GM18909 (cell line): ENCODE measurements at regions not wholly inside any gene's neighbourhood (a gene's known extent, or its start where the extent isn't known, plus 50 kb on each side); places are given as distances from the start of the nearest gene placed in this dataset.
A peak's percentile ranks its signal among the peaks of the same experiment; 100 is the strongest.

ENCODE experiments used
- ATAC-seq: cut with Tn5 transposase; IDR thresholded peaks from one replicate; pipeline ENCODE4 v1.9.1; 2021; ENCODE audit warnings: mild to moderate bottlenecking; ENCODE audit not compliant: unreplicated experiment, poor library complexity

DNA sequence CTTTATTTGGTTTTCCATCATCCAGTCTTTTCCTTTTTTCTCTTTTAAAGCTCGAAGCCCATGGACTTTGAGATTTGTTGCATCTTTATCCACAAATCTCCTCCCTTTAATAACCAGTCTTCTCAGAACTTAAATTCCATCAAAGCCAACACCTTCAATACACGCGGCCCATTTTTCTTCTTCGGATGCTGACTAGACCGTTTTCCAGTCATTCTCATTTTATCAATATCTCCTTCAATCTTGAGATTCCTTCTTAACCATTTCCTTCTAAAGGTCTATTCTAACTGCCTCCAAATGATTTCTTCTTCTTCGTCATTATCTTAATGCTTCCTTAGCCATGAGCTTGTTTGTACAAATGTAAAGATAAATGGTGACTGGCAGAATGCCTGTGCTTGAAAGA, 173.5 kb downstream of the BAMBI start:
- ATAC-seq: no peak

DNA sequence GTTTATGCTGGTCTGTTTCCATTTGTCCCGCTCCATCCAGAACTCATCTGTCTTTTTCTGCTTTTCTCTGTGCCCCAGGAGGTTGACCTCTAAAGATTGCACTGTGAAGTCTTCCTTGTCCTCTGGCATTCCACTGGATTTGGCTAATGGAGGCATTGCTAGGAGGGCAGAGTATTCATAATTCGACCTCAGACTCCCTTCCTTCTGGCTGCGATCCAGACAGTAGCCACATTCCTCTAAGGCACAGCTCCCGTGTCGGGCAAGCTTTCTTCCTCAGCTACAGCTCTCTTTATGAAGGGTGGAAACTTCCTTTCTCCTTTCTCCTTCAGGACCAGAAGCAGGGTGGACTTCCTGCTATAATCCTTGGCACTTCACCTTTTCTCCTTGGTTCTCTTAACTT, 175.9 kb downstream of the BAMBI start:
- no peak for ATAC-seq

DNA sequence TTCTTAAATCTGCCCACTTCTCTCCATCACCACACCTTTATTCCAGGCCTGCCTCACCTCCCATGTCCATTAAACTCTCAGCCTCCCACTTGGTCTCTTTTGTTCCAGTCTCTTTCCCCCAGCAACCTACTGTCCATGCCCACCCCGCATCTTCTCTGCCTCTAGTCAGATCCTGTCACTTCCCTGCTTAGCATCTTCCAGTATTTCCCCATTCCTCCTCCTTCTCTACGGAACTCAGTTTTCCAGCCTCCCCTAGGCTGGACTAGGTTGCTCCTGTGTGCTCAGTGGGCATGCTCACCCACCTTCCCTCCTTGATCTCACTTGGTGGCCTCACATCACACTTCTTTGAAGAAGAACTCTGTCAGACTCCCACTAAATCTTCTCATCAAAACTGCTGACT, 179.8 kb downstream of the BAMBI start:
- ATAC-seq: no peak

DNA sequence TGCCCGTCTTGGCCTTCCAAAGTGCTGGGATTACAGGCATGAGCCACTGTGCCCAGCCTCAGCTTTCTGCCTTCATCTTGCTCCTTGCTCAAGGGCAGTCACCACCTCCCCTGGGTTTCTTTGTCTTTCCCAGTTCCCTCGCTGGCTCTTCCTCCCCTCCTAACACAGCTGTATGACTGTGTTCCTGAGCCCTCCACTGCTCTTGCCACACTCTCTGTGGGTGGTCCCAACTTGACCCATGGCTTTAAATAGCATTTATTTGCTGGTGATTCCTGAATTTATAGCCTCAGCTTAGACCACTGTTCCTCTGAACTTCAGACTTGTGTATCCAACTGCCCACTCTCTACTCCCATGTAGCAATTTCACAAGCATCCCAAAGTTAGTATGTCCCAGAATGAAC, 181.3 kb downstream of the BAMBI start:
- ATAC-seq: no peak

DNA sequence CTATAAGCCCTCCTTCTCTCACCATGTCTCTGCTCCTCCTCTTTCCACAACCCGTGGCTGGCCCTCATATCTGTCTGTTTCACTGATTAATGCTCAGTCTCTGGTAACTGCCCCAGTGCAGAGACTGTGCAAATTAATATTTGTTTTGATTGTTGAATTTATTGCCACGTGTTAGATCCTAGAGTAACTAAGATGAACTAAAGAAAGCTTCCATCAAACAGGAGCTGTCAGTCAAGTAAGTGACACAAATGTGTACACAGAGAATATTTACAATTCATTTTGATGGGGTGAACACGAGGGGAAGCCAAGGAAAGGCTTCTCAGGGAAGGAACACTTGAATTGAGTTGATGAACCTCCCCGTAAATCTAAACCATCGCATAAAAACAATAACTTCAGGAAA, 182.5 kb downstream of the BAMBI start:
- ATAC-seq: no peak

DNA sequence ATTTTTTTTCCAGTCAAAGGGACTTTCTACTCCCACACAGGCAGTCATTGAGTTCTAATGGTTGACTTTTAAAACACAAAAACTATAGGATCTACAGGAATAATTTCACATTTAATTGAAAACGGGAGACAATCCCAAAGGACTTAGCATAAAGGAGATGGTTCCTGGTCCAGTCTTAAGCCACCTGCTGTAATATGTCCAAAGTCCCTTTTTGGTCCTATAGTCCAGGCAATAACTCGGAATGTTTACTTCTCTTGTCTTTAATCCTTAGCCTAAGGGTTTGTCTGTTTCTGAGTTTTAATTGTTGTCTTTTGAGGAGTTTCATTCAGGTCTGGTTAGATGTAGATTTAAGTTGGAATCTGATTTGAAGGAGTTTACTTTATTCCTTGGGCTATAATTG, 184.9 kb downstream of the BAMBI start:
- ATAC-seq: no peak

DNA sequence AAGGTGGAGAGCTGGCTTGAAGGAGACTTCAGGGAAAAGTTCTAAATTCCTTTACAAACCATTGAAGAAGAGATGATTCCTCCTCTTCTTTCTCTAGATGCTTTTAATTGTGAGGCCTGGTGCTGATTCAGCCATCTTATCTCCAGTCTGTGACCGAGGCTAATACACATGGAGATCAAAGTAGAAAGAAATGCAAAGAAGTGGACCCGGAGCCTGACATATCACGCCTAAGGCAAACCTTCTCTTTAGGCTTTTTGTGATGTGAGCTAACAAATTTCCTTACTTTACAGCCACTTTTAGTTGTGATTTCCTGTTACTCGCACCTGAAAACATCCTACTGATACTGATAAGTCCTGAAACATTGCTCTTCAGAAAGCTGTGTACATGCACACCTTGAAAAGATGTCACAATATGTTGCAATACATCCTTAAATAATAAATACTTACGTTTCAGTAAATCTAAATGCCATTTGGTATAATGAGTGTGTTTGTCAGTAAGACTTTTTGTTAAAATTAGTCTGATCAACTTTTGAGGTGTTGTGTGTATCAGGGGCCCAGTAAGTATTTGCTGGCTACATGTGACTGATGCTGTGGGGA, 192.4 kb downstream of the BAMBI start:
- ATAC-seq: no peak

DNA sequence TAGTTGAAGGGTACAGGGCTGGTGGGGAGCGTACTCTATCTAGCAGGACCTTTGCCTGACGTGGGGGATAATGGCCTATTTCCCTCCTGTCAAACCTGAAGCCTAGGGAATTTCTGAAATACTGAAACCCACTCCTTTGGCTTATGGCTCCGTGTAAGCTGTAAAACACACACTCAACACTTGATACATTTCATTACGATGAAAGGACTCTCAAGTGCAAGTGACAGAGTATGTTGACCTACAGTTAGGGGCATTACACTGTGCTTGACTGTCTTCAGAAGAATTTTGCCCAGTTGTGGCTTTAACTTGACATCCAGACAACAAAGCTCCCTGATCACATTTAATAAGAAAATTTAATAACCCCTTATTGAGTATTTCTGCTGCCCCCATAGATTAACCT, 194.3 kb downstream of the BAMBI start:
- ATAC-seq: no peak

DNA sequence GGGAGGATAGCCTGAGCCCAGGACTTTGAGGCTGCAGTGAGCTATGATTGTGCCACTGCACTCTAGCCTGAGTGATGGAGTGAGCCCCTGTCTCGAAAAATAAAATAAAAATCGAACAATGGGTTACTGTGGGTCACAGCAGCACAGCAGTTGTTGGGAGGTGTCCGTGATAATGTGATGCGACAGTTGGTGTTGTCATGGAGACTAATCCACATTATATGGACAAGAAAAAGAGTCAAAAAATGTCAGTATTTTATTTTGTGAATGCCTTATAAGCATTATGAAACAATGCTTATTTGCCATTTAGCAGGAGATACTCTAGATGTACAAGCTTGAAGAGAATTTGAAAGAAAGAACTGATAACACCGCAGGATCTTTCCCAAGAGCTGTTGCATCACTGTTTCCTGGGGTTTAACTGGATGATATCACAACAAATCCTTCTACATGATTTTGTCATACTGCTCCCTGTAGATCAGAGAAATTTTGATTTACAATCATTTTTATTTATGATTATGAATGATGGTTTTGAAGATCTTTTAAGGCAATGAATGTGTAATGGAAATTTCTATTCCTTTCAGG, 195.4 kb downstream of the BAMBI start:
- no peak for ATAC-seq

DNA sequence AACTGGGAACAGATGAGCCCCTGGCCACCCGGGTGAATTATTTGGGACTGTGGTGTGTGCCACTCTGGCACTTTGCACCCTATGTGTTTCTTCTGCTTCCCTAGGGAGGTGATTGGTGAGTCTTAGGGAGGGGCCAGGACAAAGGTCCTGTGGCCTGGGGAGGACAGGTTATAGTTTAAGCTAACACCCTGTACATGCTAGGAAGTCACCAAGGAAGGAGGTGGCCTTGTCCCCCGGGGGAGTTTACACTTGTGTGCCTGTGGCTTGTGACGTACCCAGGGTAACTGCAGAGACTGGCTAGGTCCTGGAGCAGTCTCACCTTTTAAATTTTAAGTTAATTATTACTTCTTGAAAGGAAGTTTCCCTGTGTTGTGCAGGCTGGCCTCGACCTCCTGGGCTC, 196.2 kb downstream of the BAMBI start:
- peak; percentile 74 for ATAC-seq

DNA sequence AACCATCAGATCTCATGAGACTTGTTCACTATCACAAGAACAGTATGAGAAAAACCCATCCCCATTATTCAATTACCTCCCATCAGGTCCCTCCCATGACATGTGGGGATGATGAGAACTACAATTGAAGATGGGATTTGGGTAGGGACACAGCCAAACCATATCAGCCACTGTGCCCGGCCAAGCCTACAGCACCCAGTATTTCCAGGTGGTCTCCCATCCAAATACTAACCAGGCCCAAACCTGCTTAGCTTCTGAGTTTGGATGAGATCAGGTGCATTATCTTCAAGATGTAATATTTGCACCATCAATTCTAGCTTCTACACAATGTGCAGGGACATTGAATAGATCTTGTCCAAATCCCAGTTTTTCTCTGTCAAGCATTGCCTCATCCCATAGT, 196.9 kb downstream of the BAMBI start:
- no peak for ATAC-seq

DNA sequence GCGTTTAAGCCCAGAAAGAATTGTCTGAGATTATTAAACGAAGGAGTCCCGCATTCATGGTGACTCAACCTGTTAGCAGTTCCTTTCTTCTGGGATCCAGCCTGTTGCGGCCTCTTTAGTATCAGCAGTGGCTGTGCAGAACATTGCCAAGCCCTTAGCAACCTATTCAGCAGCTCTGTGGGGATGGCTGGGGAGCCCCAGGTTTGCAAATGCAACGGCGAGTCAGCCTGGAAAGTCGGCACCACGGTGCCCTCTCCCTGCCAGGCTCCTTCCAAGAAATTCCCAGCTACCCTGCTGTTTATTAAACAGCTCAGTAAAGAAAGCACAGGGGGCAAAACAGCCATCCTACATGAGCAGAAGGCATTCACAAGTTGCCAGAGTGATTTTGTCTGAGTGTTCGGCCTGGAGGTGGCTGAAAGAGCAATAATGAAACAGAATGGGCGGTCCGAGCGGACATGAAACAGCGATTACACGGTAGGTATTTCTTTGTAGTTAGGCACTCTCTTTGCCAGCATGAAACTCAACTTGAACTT, 198.3 kb downstream of the BAMBI start:
- no peak for ATAC-seq

DNA sequence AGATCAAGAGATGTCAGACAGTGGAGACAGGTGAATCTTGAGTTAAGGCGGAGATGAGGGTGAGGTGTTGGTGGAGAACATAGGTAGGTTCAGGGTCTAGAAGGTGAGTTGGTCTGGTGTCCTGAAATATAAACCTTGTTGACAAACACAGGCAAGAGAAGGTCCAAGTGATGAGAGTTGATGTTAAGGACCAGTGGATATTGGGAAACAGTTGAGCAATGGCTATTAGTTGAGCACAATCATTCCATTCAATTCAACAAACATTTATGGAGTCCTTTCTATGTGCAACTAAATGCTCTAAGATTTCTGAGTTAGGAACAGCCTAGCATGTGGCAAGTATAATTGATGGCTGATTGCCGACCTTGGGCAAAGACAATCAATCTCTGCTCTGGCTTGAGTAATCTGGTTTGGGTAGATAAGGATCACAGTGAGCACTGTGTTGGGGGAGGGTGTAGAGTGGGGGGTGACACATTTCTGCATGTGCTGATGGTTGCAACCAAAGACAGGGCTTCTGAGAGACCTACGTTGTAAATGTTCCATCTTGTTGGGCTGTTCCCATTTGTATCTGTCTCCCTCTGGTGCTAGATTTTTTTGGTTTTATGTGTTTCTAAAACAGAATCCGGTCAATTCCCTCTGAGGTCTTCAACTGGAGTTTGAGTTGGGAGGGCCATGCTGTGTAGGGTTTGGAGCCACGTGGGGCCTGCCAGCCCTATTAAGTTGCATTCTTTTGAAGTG, 201.1 kb downstream of the BAMBI start:
- no peak for ATAC-seq

DNA sequence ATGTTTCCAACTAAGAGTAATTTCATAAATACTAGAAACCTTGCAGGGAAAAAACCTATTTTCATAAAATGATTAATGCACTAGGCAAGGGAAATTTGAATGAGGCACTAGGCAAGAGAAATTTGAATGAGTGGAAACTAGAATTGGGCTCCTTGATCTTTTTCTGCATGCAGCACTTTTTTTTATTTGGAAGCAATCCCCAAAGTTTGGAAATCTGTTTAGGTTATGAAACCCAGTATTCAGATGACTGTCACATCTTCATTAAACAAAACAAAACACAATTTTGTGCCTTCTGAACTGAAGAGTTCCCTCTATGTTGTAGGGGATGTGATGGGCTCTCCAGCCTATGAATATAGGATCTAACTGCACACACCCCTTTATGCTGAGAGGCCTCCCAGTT, 201.9 kb downstream of the BAMBI start:
- ATAC-seq: no peak

DNA sequence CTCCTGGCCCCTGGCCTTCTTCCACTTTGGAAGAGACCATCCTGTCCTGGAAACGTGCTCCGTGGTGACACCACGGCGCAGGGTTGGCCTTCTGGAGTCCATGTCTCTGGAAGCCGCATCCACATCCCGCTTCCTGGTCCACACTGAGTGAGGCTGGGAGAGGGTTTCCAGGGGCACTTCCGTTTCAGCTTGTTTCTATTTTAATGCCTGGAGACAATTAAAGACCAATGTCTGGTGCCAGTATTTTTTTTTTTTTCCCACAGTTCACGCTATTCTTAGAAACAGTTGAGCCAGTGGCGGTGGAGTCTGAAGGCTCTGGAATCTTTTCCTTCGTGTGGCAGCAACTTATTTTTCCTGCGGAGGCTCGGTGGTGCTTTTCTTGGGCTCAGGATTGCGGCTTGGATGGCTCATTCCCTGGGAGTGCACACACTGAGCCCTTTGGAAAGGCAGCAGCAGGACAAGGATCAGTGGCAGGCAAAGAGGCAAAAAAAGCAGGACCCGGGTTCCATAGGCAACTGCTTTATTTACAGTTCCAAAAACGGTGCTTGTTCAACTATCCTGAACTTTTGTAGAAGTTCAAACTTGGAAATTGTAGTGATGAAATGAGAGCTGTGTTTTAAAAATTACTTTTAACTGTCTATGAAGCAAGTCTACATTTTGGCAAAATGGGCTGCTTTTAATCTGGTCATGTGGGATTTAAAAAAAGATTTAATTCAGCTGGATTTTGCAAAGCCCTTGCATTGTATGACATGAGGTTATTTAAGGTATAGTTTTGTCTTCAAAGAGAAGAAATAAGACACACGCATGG, 202.8 kb downstream of the BAMBI start:
- no peak for ATAC-seq

DNA sequence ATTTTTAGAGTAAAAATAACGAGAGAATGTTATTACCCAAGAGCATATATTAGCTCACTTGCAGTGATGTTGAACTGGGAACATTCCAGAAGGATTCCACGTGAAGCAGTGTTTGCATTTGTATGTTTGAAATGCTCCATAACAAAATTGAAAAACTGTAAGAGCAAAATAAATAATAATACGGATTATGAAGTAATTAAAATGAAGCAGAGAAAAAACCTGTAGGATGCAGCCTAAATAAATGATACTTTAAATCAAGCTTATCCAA, 203.3 kb downstream of the BAMBI start:
- ATAC-seq: no peak

DNA sequence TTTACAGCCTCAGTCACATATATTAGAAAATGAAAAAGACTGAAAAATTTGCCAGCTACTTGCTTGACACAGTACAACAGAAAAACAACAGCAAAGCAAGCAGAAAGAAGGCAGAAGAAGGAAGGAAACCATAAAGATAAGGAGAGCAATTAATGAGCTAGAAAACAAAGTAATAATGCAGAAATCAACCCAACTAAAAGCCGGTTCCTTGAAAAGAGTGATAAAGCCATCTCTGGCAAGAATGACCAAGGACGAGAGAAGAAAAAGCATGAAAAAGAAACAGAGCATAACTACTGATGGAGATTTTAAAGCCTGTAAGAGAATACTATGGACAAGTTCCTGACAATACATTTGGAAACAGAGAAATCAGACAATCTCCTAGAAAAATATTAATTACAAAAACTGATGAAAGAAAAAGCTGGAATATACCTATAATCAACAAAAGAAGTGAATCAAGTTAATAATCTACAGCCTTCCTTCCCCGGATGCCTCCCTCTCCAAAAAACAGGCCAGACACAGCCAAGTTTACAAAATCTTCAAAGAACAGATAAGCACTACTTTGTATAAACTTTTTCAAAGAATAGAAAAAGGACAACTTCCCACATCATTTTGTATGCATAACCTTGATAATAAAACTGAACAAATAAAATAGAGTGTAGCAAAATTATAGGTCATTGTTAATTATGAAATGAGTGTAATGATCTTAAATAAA, 204.0 kb downstream of the BAMBI start:
- no peak for ATAC-seq

DNA sequence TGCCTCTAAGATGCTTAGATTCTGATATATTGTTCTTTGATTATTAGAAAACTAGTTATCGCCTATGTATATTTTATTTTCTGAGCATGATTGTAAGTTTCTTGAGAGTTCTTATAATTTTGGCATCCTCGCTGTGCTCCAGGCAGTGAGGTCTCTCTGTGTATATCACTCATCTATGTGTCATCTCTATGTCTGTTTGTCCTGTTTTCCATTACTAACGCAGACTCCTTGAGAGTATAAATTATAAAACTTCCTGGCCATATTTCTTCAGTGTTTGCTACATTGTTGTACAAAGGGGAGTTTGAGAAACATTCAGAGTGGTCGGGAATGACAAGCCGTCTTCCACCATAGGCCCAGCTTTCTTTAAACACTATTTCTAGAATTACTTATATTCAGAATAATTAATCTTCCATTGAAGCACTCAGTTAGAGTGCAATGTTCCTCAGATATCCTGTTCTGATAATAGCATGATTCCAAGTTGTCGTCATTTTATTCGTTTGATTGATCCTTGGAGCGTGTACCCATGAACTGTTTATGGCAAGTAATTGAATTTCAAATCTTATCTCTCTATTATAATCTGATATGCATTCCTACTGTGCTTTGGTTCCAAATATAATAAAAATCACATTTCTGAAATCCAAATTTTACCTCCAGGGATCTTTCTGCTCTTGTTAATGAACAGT, 206.6 kb downstream of the BAMBI start:
- ATAC-seq: no peak

DNA sequence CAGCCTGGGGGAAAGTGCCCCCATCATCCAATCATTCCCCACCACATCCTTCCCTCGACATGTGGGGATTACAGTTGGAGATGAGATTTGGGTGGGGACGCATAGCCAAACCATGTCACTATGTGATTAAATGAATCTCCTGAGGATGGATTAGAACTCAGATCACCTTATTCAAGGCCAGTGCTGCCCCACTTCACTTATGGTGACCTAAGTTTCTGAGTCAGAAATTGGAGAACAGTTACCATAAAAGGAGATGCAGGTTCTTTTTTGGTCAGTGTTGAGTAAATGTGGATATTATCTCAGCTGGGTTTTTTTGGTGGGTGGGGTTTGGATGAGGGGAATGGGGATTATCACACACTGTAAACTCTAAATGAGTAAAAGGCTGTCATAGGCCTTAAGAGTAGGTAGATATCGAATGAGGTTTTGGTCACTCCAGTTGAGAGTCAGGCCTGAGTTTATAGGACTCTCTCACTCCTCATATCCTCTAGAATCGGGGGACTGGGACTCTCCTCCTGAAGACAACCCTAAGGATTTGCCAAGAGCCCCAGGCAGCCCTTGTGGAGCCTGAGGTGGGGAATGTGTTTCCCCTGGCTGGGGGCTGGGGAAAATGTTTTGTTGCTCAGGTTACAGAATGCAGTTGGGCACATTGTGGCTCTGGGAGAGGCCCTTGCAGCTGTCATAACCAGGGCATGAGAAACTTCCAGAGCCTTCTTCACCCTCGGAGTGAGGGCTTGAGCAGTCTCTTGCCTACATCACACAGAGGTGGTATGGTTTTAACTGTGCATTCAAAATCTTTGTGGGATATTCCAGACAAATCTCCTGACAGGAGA, 213.0 kb downstream of the BAMBI start:
- no peak for ATAC-seq
